ENCODE measurements at regions not wholly inside any gene's neighbourhood (a gene's known extent, or its start where the extent isn't known, plus 50 kb on each side); places are given as distances from the start of the nearest gene placed in this dataset.
"Not testable (repeated sequence)": the region's sequence is repeated elsewhere in the genome, so short reads cannot be mapped to it uniquely, and the experiment has no call there.

DNA sequence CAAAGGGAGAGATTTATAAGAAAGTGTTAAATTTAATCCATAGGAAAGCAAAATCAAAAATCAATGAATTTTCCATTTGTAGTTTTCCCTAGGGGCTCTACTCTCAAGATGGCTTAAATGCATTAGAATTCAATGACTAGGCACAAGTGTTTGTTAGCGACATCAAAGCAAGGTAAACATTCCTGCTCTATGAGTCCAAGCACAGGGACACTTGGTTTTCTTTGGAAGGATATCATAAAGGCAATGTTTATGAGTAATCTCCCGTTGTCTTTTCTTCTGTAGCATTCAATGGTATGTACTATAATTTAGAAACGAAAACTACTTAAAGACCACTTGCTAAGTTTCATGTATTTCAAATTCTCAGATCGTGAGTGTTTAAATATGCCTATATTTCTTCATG, 54.8 kb upstream of the ZNF717 start:
- DNase-seq, result not testable (repeated sequence)

DNA sequence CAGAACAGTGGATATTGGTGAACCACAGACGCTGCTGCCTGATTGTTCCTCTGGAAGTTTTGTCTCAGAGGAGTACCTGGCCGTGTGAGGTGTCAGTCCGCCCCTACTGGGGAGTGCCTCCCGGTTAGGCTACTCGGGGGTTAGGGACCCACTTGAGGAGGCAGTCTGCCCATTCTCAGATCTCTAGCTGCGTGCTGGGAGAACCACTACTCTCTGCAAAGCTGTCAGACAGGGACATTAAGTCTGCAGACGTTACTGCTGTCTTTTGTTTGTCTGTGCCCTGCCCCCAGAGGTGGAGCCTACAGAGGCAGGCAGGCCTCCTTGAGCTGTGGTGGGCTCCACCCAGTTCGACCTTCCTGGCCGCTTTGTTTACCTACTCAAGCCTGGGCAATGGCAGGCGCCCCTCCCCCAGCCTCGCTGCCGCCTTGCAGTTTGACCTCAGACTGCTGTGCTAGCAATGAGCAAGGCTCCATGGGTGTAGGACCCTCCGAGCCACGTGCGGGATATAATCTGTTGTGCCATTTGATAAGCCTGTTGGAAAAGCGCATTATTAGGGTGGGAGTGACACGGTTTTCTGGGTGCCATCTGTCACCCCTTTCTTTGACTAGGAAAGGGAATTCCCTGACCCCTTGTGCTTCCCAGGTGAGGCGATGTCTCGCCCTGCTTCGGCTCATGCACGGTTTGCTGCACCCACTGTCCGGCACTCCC, 65.1 kb upstream of the ZNF717 start:
- not testable (repeated sequence) for DNase-seq

- DNase-seq, result no peak
These were observed 77.8 kb upstream of the ZNF717 start for GRCh38 chr3:75863130-75863529.

- no peak for DNase-seq
These were observed 78.5 kb upstream of the ZNF717 start for GRCh38 chr3:75863878-75864277.

- not testable (repeated sequence) for DNase-seq
These were observed 98.4 kb upstream of the ZNF717 start for GRCh38 chr3:75883719-75884118.

DNA sequence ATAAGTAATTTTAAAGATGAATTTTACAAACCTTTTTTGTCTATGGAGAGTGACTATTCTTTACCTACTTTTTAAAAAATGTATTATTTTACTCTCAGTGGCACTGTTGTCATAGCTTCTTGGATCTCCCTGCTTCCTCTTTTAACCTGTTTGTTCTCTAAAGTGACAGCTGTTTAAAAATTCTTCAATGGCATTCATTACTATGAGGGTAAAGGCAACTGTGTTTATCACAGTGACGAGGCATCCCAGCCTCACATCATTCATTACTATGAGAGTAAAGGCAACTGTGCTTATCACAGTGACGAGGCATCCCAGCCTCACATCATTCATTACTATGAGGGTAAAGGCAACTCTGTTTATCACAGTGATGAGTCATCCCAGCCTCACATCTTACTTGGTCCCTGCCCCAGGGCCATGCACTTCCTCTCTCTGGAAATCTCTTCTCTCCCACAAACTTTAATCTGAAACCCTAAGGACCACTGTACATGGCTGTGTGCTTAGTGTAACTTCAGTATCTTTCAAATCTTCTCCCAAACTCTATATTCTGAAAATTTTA, 101.7 kb upstream of the ZNF717 start:
- no peak for DNase-seq

GRCh38 chr3:75894234-75894633, 108.9 kb upstream of the ZNF717 start:
- DNase-seq, result no peak

DNA sequence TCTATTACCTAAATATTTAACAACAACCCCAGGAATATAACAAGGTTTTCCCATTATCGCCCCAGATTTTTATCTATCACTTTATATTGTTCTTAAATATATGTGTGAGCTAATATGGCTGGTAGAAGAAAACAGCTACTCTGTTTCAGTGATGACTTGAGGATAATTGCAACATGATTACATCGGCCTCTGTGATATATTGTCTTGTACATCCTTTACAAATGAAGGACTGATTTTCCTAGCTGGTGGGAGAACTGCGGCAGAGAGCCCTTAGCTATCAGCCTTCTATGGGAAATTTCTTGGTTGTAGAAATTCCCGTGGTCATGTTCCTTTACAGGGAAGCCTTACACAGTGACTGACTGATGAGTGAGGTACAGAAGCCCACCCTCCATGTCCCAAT, 110.9 kb upstream of the ZNF717 start:
- no peak for DNase-seq

DNA sequence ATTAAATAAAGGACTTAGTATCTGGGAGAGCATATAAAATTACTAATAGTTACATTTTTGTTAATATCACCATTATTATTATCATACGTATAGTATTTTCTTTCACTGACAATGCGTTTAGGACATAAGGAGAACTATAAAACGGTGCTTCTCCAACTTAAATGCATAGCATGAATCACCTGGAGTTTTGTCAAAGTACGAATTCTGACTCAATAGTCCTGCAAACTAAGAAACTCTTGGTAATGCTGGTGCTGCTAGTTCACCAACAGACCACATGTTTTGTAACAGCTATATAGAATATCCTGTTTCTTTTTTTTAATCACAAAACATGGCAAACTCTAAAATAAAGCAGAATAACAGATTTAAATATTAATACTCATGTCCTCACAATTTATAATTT, 116.1 kb upstream of the ZNF717 start:
- DNase-seq, result not testable (repeated sequence)

DNA sequence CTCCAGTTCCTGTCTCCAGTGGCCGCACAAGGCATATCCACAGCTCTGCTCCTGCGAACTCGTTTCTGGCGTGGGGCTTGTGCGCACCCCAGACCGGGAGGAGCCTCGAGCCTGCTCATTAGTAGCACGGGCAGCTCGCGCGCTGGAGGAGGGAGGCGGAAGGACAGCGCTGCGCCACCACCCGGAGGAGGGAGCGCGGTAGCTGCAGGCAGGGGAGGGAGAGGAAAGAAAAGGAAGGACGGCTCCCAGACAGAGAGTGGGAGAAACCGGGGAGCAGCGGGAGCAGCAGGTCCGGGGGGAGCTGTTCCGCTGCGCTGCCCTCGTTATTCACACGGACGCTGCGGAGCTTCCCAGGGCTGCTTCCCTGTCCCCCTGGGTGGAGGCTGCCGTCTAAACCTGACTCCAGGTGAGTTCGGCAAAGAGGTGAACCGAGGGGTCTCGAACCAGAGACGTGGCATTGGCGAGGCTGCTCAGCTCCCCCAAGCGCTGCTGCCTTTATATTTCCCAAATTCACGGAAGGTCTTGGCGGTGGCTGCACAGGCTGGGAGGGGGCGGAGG, 121.3 kb upstream of the ZNF717 start:
- peak; percentile 71 for DNase-seq

DNA sequence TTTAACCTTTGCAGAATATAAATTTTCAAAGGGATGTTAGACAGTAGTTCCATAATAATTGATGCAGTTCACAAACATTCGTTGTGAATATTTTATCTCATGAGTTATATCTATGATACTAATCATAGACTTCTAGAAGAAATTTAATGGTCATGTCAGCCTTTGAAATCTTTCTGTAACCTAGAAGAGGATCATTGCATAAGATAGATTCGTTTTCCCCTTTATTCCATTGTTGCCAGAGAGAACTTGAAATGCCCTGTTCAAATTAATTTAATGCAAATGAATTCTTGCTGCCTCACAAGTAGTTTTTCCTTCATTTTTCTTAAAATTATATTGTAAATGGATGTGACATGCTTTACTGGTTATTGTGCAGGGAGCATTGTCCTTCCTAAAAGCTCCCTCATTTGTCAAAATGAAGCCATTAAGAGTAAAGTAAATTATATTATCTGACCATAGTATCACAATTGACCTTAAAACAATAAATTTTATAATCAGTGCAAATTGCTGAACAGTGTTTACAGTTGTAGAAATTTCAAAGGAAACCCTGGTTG, 128.5 kb upstream of the ZNF717 start:
- no peak for DNase-seq

DNA sequence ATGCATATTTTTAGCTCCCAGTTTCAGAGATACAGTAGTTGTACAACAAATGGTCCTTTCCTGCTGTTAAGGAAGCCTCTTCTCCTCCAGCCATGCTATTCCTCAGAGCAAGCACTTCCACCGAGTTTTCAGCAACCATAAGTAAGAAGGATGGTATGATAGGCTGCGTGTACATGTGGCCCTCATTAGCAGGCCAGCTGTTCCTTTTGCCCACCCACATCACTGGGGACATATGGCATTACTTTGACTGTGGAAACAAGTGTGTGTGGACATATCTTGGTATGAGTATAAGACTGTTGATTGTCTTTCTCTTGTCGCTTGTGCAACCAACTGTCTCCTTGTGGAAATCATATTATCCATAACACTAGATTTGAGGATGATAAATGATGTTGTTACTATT, 129.4 kb upstream of the ZNF717 start:
- DNase-seq, result not testable (repeated sequence)

DNA sequence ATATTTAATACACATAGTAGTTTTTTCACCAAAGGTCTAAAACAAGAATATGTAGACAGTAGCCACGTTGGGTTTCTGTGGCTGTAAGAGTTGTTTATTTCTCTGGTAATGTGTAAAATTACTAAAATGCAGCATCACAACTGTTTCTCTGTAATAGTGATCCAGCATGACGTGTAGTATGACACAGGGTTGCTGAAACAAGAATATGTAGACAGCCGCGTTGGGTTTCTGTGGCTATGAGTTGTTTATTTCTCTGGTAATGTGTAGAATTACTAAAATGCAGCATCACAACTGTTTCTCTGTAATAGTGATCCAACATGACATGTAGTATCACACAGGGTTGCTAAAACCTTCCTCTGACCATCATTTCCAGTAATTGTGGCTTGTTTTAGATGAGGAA, 153.6 kb upstream of the ZNF717 start:
- DNase-seq, result no peak

- no peak for DNase-seq
These were observed 166.6 kb upstream of the ZNF717 start for GRCh38 chr3:75951941-75952340.

GRCh38 chr3:75960031-75960430, 174.7 kb upstream of the ZNF717 start:
- DNase-seq, result not testable (repeated sequence)

DNA sequence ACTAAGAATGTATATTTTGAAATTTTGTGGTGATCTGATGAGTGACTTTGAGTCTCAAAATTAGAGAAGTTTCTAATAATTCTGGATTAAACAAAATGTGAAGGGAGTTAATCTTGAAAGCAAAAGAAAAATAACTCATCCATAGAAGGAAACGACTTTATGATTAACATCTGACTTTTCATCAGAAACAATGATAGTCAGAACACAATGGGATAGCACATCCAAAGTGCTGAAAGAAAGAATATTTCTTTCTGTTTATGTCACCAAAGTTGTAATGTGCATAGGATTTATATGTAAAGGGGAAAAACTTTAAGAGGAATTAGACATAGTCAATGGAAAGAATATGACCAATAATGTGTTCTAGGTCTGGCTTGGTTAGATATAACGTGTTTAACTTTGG, 176.7 kb upstream of the ZNF717 start:
- DNase-seq, result not testable (repeated sequence)

DNA sequence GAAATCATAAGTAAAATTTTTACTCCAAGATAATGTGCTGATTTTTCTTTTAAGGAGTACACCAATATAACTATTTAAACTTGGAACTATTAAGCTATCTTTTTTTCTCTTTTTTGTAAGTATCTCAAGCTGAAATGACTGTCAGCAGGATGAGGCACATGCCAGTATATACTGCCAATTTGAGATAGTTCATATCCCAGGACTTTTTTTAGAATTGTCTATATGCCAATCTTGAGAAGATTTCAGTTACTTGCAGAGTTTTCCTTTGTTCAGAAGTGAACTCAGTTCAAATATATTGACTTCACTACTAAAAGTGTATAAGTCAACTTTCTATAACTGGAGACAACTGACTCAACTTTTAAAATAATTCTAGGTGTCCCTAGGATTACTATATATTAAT, 181.7 kb upstream of the ZNF717 start:
- no peak for DNase-seq

GRCh38 chr3:75978686-75979085, 193.3 kb upstream of the ZNF717 start:
- no peak for DNase-seq

DNA sequence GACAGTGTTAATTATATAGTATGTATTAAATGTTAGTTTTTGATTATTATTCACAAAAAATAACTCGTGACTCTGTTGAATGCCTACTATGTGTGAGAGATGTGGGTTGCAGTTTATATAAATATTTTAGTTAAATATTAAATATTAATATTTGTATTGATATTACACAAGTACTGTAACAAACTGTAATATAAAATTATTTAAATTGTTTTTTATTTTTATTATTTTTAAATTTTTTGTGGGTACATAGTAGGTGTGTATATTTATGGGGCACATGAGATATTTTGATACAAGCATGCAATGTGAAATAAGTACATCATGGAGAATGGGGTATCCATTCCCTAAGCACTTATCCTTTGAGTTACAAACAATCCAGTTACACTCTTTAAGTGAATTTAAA, 196.1 kb upstream of the ZNF717 start:
- DNase-seq, result no peak

- DNase-seq, result no peak
These were observed 196.8 kb upstream of the ZNF717 start for GRCh38 chr3:75982151-75982550.

GRCh38 chr3:75983111-75983510, 197.8 kb upstream of the ZNF717 start:
- DNase-seq, result no peak

- no peak for DNase-seq
These were observed 198.4 kb upstream of the ZNF717 start for GRCh38 chr3:75983609-75984290.

- no peak for DNase-seq
These were observed 200.1 kb upstream of the ZNF717 start for GRCh38 chr3:75985432-75985831.

GRCh38 chr3:76010252-76010651, 224.9 kb upstream of the ZNF717 start:
- no peak for DNase-seq
